ENCODE measurements at regions not wholly inside any gene's neighbourhood (a gene's known extent, or its start where the extent isn't known, plus 50 kb on each side); places are given as distances from the start of the nearest gene placed in this dataset.
"Not testable (repeated sequence)": the region's sequence is repeated elsewhere in the genome, so short reads cannot be mapped to it uniquely, and the experiment has no call there.

DNA sequence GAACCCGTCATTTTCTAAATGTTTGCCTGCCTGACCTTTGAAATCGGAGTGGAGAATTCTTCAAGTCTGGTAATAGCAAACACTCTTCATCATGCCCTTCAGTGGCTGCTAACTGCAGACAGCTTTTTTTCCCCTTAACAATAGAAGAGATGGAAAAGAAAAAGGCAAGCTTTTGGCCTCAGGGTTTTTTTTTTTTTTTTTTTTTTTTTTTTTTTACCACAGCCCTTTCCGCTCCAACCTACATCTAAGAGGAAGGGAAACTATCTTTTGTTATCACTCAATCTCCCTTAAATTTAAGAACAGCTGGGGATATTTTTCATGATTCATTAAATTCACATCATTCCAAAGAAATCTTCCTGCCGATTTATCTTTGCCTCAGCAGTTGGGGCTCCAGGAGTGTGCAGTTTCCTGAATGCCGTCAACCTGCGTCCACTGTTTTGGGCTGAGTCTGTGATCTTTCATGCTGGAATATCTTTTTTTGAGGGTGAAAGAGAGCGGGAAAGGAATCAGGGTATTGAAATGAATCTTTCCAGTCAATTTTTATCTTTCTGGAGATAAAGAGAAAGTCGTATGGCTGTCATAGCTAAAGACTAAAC is 144.5 kb upstream of the SMYD2 start:
- Histone ChIP-seq H3K27me3 (no peaks in the 10 kb centered on the region), H3K4me3 (no peak overlapping the region), H3K9me3 (no peaks in the 10 kb centered on the region), H3K27ac (no peak overlapping the region), H3K36me3 (no peaks in the 10 kb centered on the region), H3K4me1 (no peaks in the 10 kb centered on the region)
- TF ChIP-seq, protein P1, sequence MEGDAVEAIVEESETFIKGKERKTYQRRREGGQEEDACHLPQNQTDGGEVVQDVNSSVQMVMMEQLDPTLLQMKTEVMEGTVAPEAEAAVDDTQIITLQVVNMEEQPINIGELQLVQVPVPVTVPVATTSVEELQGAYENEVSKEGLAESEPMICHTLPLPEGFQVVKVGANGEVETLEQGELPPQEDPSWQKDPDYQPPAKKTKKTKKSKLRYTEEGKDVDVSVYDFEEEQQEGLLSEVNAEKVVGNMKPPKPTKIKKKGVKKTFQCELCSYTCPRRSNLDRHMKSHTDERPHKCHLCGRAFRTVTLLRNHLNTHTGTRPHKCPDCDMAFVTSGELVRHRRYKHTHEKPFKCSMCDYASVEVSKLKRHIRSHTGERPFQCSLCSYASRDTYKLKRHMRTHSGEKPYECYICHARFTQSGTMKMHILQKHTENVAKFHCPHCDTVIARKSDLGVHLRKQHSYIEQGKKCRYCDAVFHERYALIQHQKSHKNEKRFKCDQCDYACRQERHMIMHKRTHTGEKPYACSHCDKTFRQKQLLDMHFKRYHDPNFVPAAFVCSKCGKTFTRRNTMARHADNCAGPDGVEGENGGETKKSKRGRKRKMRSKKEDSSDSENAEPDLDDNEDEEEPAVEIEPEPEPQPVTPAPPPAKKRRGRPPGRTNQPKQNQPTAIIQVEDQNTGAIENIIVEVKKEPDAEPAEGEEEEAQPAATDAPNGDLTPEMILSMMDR (IDR thresholded peaks at IDR 0.05): no peak
- no peak for TF ChIP-seq POLR2A (IDR thresholded peaks at IDR 0.05)
- no peak for TF ChIP-seq EP300 (IDR thresholded peaks at IDR 0.05)
- WGBS, 2 donors: 60 to 70% methylated on average over 8 of the region's 8 CpGs
- DNase-seq (ENCODE audit: low spot score in 2 of 2): no peak

DNA sequence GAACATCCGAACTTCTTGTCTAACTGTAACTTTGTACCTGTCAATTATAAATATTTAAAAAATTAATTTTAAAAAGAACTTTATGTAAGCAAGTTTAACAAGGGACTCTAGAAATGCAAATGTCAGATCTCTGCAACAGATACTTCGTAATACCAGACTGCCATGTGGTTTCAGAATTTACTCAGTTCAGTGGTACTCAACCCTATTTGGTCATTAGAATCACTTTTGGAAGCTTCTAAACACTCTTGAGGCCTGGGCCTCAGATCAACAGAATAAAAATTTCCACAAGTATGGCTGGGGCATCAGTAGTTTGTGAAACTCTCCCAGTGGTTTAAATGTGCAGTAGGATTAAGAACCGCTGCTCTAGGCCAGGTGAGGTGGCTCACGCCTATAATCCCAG is 139.5 kb upstream of the SMYD2 start:
- DNase-seq (ENCODE audit: low spot score in 2 of 2): no peak
- TF ChIP-seq, protein P1 (IDR thresholded peaks at IDR 0.05): no peak
- TF ChIP-seq EP300 (IDR thresholded peaks at IDR 0.05): no peak
- H3K36me3 ChIP-seq: no peaks in the 10 kb centered on the region
- H3K27ac ChIP-seq: no peak overlapping the region
- no peak overlapping the region for H3K4me3 ChIP-seq
- no peaks in the 10 kb centered on the region for H3K4me1 ChIP-seq
- no peaks in the 10 kb centered on the region for H3K27me3 ChIP-seq
- no peaks in the 10 kb centered on the region for H3K9me3 ChIP-seq
- 90 to 96% methylated on average over 4 of the region's 4 CpGs for WGBS, 2 donors

DNA sequence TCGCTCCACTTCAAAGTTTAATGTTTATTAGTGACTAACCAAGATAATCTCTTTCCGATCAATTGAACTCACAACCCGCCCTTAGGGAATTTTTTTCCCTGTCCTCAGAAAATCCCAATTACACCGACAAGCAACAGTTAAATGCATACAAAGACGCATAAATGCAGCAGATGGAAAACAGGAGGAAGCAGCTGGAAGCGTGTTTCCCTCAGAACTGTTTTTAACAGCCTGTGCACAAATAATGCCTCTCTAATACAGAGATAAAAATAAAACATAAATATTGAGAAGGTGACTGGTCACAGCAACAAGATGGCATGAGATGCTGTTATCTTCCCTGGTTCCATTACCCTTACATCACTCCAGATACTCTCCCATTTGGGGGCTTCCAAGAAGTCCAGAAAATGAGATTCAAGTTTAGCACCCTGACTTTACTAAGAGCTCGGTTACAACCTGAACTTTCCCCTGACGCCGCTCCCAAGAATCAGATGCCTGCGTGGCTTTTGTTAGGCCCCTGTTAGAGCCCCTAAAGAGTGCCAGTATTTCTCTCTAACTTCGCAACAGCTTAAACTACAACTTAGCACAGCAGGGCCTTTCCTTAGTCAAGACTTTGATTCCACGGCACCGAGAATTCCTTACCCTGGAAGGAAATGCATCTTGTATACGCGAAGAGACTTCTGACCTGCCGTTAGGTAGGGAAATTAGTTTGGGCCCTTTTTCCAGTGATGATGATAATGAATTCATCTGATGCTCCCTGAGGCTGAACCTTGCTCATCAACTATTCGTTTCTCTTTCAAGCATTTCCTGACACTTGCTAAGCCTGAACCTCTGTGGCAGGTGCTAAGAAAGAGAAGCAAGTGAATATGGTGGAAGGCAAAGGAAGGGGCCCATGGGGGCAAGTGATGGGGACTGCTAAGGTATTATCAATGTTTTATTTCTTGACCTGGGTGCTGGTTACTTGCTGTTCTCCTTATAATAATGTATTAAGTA is 137.7 kb upstream of the SMYD2 start:
- Histone ChIP-seq H3K36me3 (no peaks in the 10 kb centered on the region), H3K27me3 (no peaks in the 10 kb centered on the region), H3K9me3 (no peaks in the 10 kb centered on the region), H3K4me3 (no peak overlapping the region), H3K27ac (no peak overlapping the region), H3K4me1 (no peaks in the 10 kb centered on the region)
- WGBS, 2 donors: 52 to 54% methylated on average over 17 of the region's 17 CpGs
- TF ChIP-seq POLR2A (IDR thresholded peaks at IDR 0.05) (no peak), EP300 (IDR thresholded peaks at IDR 0.05) (no peak)
- TF ChIP-seq, protein P1 (IDR thresholded peaks at IDR 0.05): no peak
- no peak for DNase-seq (ENCODE audit: low spot score in 2 of 2)

DNA sequence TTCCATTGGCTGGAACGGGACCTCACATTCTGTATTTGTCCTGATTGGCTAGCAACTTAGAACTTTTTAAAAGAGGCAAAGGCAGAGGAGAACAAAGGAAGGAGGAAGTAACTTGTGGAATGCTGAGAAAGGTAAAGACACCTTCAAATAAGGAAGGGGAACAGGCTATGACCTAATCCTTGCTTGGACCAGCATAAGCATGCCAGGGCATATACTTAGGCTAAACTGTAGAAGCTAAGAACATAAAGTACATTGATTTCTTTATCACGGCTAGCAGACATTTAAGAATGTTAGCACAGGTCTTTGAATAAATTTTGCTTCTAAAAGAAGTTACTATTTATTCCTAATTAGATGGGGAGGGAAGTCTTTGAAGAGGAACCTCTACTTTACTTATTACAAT is 136.4 kb upstream of the SMYD2 start:
- H3K9me3 ChIP-seq; DNase-seq (ENCODE audit: low spot score in 2 of 2): not testable (repeated sequence)

DNA sequence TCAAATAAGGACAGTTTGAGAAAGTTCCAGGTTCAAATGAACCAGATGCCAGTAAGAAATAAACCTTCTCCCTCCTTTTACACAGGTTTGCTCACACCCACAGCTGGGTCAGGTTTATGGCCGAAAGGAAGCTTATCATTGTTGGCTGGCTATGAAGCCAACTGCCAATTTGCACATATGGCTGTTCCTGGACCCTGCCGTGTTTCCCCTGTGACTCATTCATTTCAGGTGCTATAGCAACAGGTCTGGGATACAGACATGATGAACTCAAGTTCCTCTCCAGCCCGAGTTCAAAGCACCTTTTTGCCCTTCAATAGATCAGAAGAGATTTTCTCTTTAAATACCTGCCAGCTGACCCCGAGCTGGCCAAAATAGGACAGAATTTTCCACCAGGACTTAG is 134.4 kb upstream of the SMYD2 start:
- TF ChIP-seq EP300 (IDR thresholded peaks at IDR 0.05) (no peak), POLR2A (IDR thresholded peaks at IDR 0.05) (no peak)
- TF ChIP-seq, protein P1 (IDR thresholded peaks at IDR 0.05): no peak
- 46 to 53% methylated on average over 4 of the region's 4 CpGs for WGBS, 2 donors
- H3K27me3 ChIP-seq: no peaks in the 10 kb centered on the region
- no peaks in the 10 kb centered on the region for H3K9me3 ChIP-seq
- no peaks in the 10 kb centered on the region for H3K36me3 ChIP-seq
- H3K4me1 ChIP-seq: no peaks in the 10 kb centered on the region
- H3K4me3 ChIP-seq: no peak overlapping the region
- no peak overlapping the region for H3K27ac ChIP-seq
- DNase-seq (ENCODE audit: low spot score in 2 of 2): no peak

More for the DNA sequence above, 136.4 kb upstream of the SMYD2 start:
- H3K27ac ChIP-seq, H3K36me3 ChIP-seq, H3K4me3 ChIP-seq, H3K4me1 ChIP-seq, H3K27me3 ChIP-seq: not testable (repeated sequence)
- 67 to 81% methylated on average over 2 of the region's 2 CpGs for WGBS, 2 donors

Measured in tibial nerve (tissue), 4 donors.